MM.1S (cell line): ENCODE measurements at regions not wholly inside any gene's neighbourhood (a gene's known extent, or its start where the extent isn't known, plus 50 kb on each side); places are given as distances from the start of the nearest gene placed in this dataset.

Source experiments
- EZH2 ChIP-seq: fragments of 300-600 bp; sonication (generic); optimal IDR thresholded peaks from 2 replicates; pipeline ENCODE3; 2017; ENCODE audit warnings: low read depth, mild to moderate bottlenecking, antibody characterized with exemption, low read length, mixed read lengths
- EZH2phosphoT487 ChIP-seq: fragments of 300-600 bp; sonication (generic); IDR thresholded peaks from 2 replicates; pipeline ENCODE4 v1.6.1; 2018; ENCODE audit warnings: antibody characterized with exemption, low read length
- TF ChIP-seq, protein P1 (sequence below): fragments of 300-600 bp; sonication (generic); IDR thresholded peaks from 2 replicates; pipeline ENCODE4 v1.5.1; 2016; ENCODE audit warnings: antibody characterized with exemption, low read length, mixed read lengths

DNA sequence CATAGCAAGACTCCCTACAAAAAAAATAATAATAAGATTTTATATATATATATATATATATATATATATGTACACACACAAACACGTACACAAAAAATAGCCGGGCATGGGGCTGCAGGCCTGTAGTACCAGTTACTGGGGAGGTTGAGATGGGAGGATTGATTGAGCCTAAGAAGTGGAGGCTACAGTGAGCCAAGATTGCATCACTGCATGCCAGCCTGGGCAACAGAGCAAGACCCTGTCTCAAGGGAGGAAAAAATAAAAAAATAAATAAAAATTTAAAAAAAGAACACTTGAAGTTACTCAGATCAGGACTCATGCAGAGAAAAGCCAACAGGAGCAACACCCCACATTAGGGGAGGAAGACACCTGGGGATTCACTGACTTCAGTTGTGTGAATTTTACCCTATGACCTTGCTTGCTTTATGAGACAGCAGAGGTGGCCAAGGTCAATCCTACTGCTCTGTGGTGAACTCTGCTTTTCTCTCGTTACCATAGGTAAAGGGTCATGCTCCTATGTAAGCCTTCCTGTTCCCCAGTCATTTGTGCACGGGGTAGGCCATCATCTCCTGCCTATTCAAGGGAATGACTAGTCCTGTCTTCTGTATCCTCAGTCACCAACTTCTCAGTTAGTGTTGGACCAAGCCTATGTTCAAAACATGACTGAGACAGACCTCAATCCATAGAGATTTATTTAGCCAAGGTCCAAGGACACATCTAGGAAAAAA, 1119.8 kb upstream of the TMEM132C start:
- TF ChIP-seq, protein P1, sequence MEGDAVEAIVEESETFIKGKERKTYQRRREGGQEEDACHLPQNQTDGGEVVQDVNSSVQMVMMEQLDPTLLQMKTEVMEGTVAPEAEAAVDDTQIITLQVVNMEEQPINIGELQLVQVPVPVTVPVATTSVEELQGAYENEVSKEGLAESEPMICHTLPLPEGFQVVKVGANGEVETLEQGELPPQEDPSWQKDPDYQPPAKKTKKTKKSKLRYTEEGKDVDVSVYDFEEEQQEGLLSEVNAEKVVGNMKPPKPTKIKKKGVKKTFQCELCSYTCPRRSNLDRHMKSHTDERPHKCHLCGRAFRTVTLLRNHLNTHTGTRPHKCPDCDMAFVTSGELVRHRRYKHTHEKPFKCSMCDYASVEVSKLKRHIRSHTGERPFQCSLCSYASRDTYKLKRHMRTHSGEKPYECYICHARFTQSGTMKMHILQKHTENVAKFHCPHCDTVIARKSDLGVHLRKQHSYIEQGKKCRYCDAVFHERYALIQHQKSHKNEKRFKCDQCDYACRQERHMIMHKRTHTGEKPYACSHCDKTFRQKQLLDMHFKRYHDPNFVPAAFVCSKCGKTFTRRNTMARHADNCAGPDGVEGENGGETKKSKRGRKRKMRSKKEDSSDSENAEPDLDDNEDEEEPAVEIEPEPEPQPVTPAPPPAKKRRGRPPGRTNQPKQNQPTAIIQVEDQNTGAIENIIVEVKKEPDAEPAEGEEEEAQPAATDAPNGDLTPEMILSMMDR: no peak
- no peak for TF ChIP-seq EZH2
- TF ChIP-seq EZH2phosphoT487: no peak
